Transverse colon (tissue), 4 donors: ENCODE measurements at regions not wholly inside any gene's neighbourhood (a gene's known extent, or its start where the extent isn't known, plus 50 kb on each side); places are given as distances from the start of the nearest gene placed in this dataset.

Source experiments
- CTCF ChIP-seq, 5 experiments: fragments of 200-600 bp in 3 of 5; fragments of 450-650 bp in 2 of 5; sonication (generic) in 3 of 5; IDR thresholded peaks; 1 replicate in 2 of 5; 2 replicates in 3 of 5; pipeline ENCODE4 v1.5.1; 2016 to 2017; ENCODE audit warnings: antibody characterized with exemption in 5 of 5, inconsistent platforms in 3 of 5, mild to moderate bottlenecking in 2 of 5, moderate library complexity in 1 of 5
- POLR2AphosphoS5 ChIP-seq, 3 donors: sonication (generic); formaldehyde crosslinking; IDR thresholded peaks; one replicate each; pipeline ENCODE4 v1.6.1; 2016; ENCODE audit warnings: antibody characterized with exemption in 3 of 3

GRCh38 chr10:57333880-57334279 is 933.8 kb downstream of the IPMK start:
- TF ChIP-seq POLR2AphosphoS5 (IDR thresholded peaks at IDR 0.05) (no peak), CTCF (IDR thresholded peaks at IDR 0.05) (no peak)
